ENCODE measurements at regions not wholly inside any gene's neighbourhood (a gene's known extent, or its start where the extent isn't known, plus 50 kb on each side); places are given as distances from the start of the nearest gene placed in this dataset.

GRCh38 chr2:84290537-84290936 is 168.5 kb downstream of the SUCLG1 start:
- WGBS (ENCODE audit: insufficient coverage, insufficient read length): no CpG with 5 or more reads among the region's 29 CpGs
- no peak overlapping the region for H3K4me3 ChIP-seq (ENCODE audit: low read length)
- DNase-seq (ENCODE audit: low read depth, low spot score): no peak
- H3K9me3 ChIP-seq (ENCODE audit: control insufficient read depth, insufficient read depth, low read length): no peaks in the 10 kb centered on the region
- no peaks in the 10 kb centered on the region for H3K27me3 ChIP-seq (ENCODE audit: control insufficient read depth, insufficient read depth, low read length)
- H3K4me1 ChIP-seq (ENCODE audit: control insufficient read depth, insufficient read depth, low read length): no peaks in the 10 kb centered on the region
- H3K27ac ChIP-seq (ENCODE audit: low read length): no peak overlapping the region
- H3K36me3 ChIP-seq (ENCODE audit: control insufficient read depth, insufficient read depth, low read length): no peaks in the 10 kb centered on the region

GRCh38 chr2:84288293-84288692 is 170.8 kb downstream of the SUCLG1 start:
- no peaks in the 10 kb centered on the region for H3K4me1 ChIP-seq (ENCODE audit: control insufficient read depth, insufficient read depth, low read length)
- H3K9me3 ChIP-seq (ENCODE audit: control insufficient read depth, insufficient read depth, low read length): no peaks in the 10 kb centered on the region
- no peak overlapping the region for H3K4me3 ChIP-seq (ENCODE audit: low read length)
- no peak overlapping the region for H3K27ac ChIP-seq (ENCODE audit: low read length)
- no peak for DNase-seq (ENCODE audit: low read depth, low spot score)
- no peaks in the 10 kb centered on the region for H3K36me3 ChIP-seq (ENCODE audit: control insufficient read depth, insufficient read depth, low read length)
- no CpG with 5 or more reads among the region's 3 CpGs for WGBS (ENCODE audit: insufficient coverage, insufficient read length)
- H3K27me3 ChIP-seq (ENCODE audit: control insufficient read depth, insufficient read depth, low read length): no peaks in the 10 kb centered on the region

- Histone ChIP-seq H3K27me3 (ENCODE audit: control insufficient read depth, insufficient read depth, low read length) (no peaks in the 10 kb centered on the region), H3K27ac (ENCODE audit: low read length) (no peak overlapping the region), H3K4me1 (ENCODE audit: control insufficient read depth, insufficient read depth, low read length) (no peaks in the 10 kb centered on the region), H3K36me3 (ENCODE audit: control insufficient read depth, insufficient read depth, low read length) (no peaks in the 10 kb centered on the region), H3K4me3 (ENCODE audit: low read length) (no peak overlapping the region), H3K9me3 (ENCODE audit: control insufficient read depth, insufficient read depth, low read length) (no peaks in the 10 kb centered on the region)
- no peak for DNase-seq (ENCODE audit: low read depth, low spot score)
- WGBS (ENCODE audit: insufficient coverage, insufficient read length): no CpG with 5 or more reads among the region's 4 CpGs
These were observed 172.2 kb downstream of the SUCLG1 start for GRCh38 chr2:84286878-84287277.

- H3K27ac ChIP-seq (ENCODE audit: low read length): no peak overlapping the region
- H3K27me3 ChIP-seq (ENCODE audit: control insufficient read depth, insufficient read depth, low read length): no peaks in the 10 kb centered on the region
- no peaks in the 10 kb centered on the region for H3K9me3 ChIP-seq (ENCODE audit: control insufficient read depth, insufficient read depth, low read length)
- H3K36me3 ChIP-seq (ENCODE audit: control insufficient read depth, insufficient read depth, low read length): no peaks in the 10 kb centered on the region
- no peak overlapping the region for H3K4me3 ChIP-seq (ENCODE audit: low read length)
- WGBS (ENCODE audit: insufficient coverage, insufficient read length): no CpG with 5 or more reads among the region's 1 CpG
- H3K4me1 ChIP-seq (ENCODE audit: control insufficient read depth, insufficient read depth, low read length): no peaks in the 10 kb centered on the region
- no peak for DNase-seq (ENCODE audit: low read depth, low spot score)
These were observed 173.9 kb downstream of the SUCLG1 start for GRCh38 chr2:84285056-84285747.

GRCh38 chr2:84283506-84283905 is 175.6 kb downstream of the SUCLG1 start:
- Histone ChIP-seq H3K9me3 (ENCODE audit: control insufficient read depth, insufficient read depth, low read length) (no peaks in the 10 kb centered on the region), H3K27me3 (ENCODE audit: control insufficient read depth, insufficient read depth, low read length) (no peaks in the 10 kb centered on the region), H3K27ac (ENCODE audit: low read length) (no peak overlapping the region), H3K36me3 (ENCODE audit: control insufficient read depth, insufficient read depth, low read length) (no peaks in the 10 kb centered on the region), H3K4me1 (ENCODE audit: control insufficient read depth, insufficient read depth, low read length) (no peaks in the 10 kb centered on the region), H3K4me3 (ENCODE audit: low read length) (no peak overlapping the region)
- DNase-seq (ENCODE audit: low read depth, low spot score): no peak
- WGBS (ENCODE audit: insufficient coverage, insufficient read length): no CpG with 5 or more reads among the region's 3 CpGs

- DNase-seq (ENCODE audit: low read depth, low spot score): no peak
- Histone ChIP-seq H3K4me1 (ENCODE audit: control insufficient read depth, insufficient read depth, low read length) (no peaks in the 10 kb centered on the region), H3K9me3 (ENCODE audit: control insufficient read depth, insufficient read depth, low read length) (no peaks in the 10 kb centered on the region), H3K27ac (ENCODE audit: low read length) (no peak overlapping the region), H3K4me3 (ENCODE audit: low read length) (no peak overlapping the region), H3K27me3 (ENCODE audit: control insufficient read depth, insufficient read depth, low read length) (no peaks in the 10 kb centered on the region), H3K36me3 (ENCODE audit: control insufficient read depth, insufficient read depth, low read length) (0 out of 2 replicates have a peak, but pooled peaks cover 2% of the 10 kb centered on the region)
- WGBS (ENCODE audit: insufficient coverage, insufficient read length): no CpG with 5 or more reads among the region's 3 CpGs
These were observed 177.6 kb downstream of the SUCLG1 start for GRCh38 chr2:84281510-84281909.

- no peaks in the 10 kb centered on the region for H3K9me3 ChIP-seq (ENCODE audit: control insufficient read depth, insufficient read depth, low read length)
- H3K27me3 ChIP-seq (ENCODE audit: control insufficient read depth, insufficient read depth, low read length): no peaks in the 10 kb centered on the region
- no CpG with 5 or more reads among the region's 1 CpG for WGBS (ENCODE audit: insufficient coverage, insufficient read length)
- no peak for DNase-seq (ENCODE audit: low read depth, low spot score)
- no peak overlapping the region for H3K27ac ChIP-seq (ENCODE audit: low read length)
- H3K36me3 ChIP-seq (ENCODE audit: control insufficient read depth, insufficient read depth, low read length): 0 out of 2 replicates have a peak, but pooled peaks cover 2% of the 10 kb centered on the region
- no peaks in the 10 kb centered on the region for H3K4me1 ChIP-seq (ENCODE audit: control insufficient read depth, insufficient read depth, low read length)
- H3K4me3 ChIP-seq (ENCODE audit: low read length): no peak overlapping the region
These were observed 178.2 kb downstream of the SUCLG1 start for GRCh38 chr2:84280873-84281272.

GRCh38 chr2:84278386-84278785 is 180.7 kb downstream of the SUCLG1 start:
- Histone ChIP-seq H3K36me3 (ENCODE audit: control insufficient read depth, insufficient read depth, low read length) (0 out of 2 replicates have a peak, but pooled peaks cover 2% of the 10 kb centered on the region), H3K27me3 (ENCODE audit: control insufficient read depth, insufficient read depth, low read length) (no peaks in the 10 kb centered on the region), H3K9me3 (ENCODE audit: control insufficient read depth, insufficient read depth, low read length) (no peaks in the 10 kb centered on the region), H3K4me1 (ENCODE audit: control insufficient read depth, insufficient read depth, low read length) (no peaks in the 10 kb centered on the region), H3K4me3 (ENCODE audit: low read length) (no peak overlapping the region), H3K27ac (ENCODE audit: low read length) (no peak overlapping the region)
- no CpG with 5 or more reads among the region's 2 CpGs for WGBS (ENCODE audit: insufficient coverage, insufficient read length)
- no peak for DNase-seq (ENCODE audit: low read depth, low spot score)

GRCh38 chr2:84276590-84277255 is 182.4 kb downstream of the SUCLG1 start:
- DNase-seq (ENCODE audit: low read depth, low spot score): no peak
- no peaks in the 10 kb centered on the region for H3K9me3 ChIP-seq (ENCODE audit: control insufficient read depth, insufficient read depth, low read length)
- no peak overlapping the region for H3K4me3 ChIP-seq (ENCODE audit: low read length)
- H3K36me3 ChIP-seq (ENCODE audit: control insufficient read depth, insufficient read depth, low read length): 0 out of 2 replicates have a peak, but pooled peaks cover 2% of the 10 kb centered on the region
- H3K27me3 ChIP-seq (ENCODE audit: control insufficient read depth, insufficient read depth, low read length): no peaks in the 10 kb centered on the region
- no peak overlapping the region for H3K27ac ChIP-seq (ENCODE audit: low read length)
- no peaks in the 10 kb centered on the region for H3K4me1 ChIP-seq (ENCODE audit: control insufficient read depth, insufficient read depth, low read length)

GRCh38 chr2:84273406-84273805 is 185.7 kb downstream of the SUCLG1 start:
- H3K36me3 ChIP-seq (ENCODE audit: control insufficient read depth, insufficient read depth, low read length): 0 out of 2 replicates have a peak, but pooled peaks cover 2% of the 10 kb centered on the region
- no CpG with 5 or more reads among the region's 7 CpGs for WGBS (ENCODE audit: insufficient coverage, insufficient read length)
- no peak for DNase-seq (ENCODE audit: low read depth, low spot score)
- H3K27me3 ChIP-seq (ENCODE audit: control insufficient read depth, insufficient read depth, low read length): no peaks in the 10 kb centered on the region
- no peak overlapping the region for H3K4me3 ChIP-seq (ENCODE audit: low read length)
- no peak overlapping the region for H3K27ac ChIP-seq (ENCODE audit: low read length)
- H3K4me1 ChIP-seq (ENCODE audit: control insufficient read depth, insufficient read depth, low read length): no peaks in the 10 kb centered on the region
- no peaks in the 10 kb centered on the region for H3K9me3 ChIP-seq (ENCODE audit: control insufficient read depth, insufficient read depth, low read length)

GRCh38 chr2:84271977-84272376 is 187.1 kb downstream of the SUCLG1 start:
- H3K27ac ChIP-seq (ENCODE audit: low read length): no peak overlapping the region
- no CpG with 5 or more reads among the region's 3 CpGs for WGBS (ENCODE audit: insufficient coverage, insufficient read length)
- no peaks in the 10 kb centered on the region for H3K4me1 ChIP-seq (ENCODE audit: control insufficient read depth, insufficient read depth, low read length)
- no peak overlapping the region for H3K4me3 ChIP-seq (ENCODE audit: low read length)
- no peaks in the 10 kb centered on the region for H3K9me3 ChIP-seq (ENCODE audit: control insufficient read depth, insufficient read depth, low read length)
- DNase-seq (ENCODE audit: low read depth, low spot score): no peak
- H3K36me3 ChIP-seq (ENCODE audit: control insufficient read depth, insufficient read depth, low read length): no peaks in the 10 kb centered on the region
- H3K27me3 ChIP-seq (ENCODE audit: control insufficient read depth, insufficient read depth, low read length): no peaks in the 10 kb centered on the region

All from iPS DF 6.9 (cell line).